ENCODE measurements at regions not wholly inside any gene's neighbourhood (a gene's known extent, or its start where the extent isn't known, plus 50 kb on each side); places are given as distances from the start of the nearest gene placed in this dataset.

GRCh38 chr17:73819440-73820395 lies 175.5 kb upstream of the SDK2 start:
- DNase-seq, result no peak

- DNase-seq, result no peak
These were observed 176.6 kb upstream of the SDK2 start for GRCh38 chr17:73820686-73821448.

- no peak for DNase-seq
These were observed 177.4 kb upstream of the SDK2 start for GRCh38 chr17:73821665-73822064.

GRCh38 chr17:73822371-73822770 lies 178.1 kb upstream of the SDK2 start:
- no peak for DNase-seq

- DNase-seq, result no peak
These were observed 179.4 kb upstream of the SDK2 start for GRCh38 chr17:73823684-73824083.

GRCh38 chr17:73824321-73824720 lies 180.1 kb upstream of the SDK2 start:
- no peak for DNase-seq

- no peak for DNase-seq
These were observed 182.1 kb upstream of the SDK2 start for GRCh38 chr17:73826181-73826871.

GRCh38 chr17:73826872-73827228 lies 182.6 kb upstream of the SDK2 start:
- no peak for DNase-seq

- no peak for DNase-seq
These were observed 183.5 kb upstream of the SDK2 start for GRCh38 chr17:73827627-73828291.

- DNase-seq, result no peak
These were observed 185.5 kb upstream of the SDK2 start for GRCh38 chr17:73829676-73830280.

- no peak for DNase-seq
These were observed 187.5 kb upstream of the SDK2 start for GRCh38 chr17:73831699-73832098.

GRCh38 chr17:73833775-73834488 lies 189.7 kb upstream of the SDK2 start:
- DNase-seq, result no peak

GRCh38 chr17:73834684-73835343 lies 190.6 kb upstream of the SDK2 start:
- no peak for DNase-seq

- DNase-seq, result no peak
These were observed 191.4 kb upstream of the SDK2 start for GRCh38 chr17:73835605-73836004.

- DNase-seq, result no peak
These were observed 194.6 kb upstream of the SDK2 start for GRCh38 chr17:73838815-73839214.

- DNase-seq, result no peak
These were observed 196.6 kb upstream of the SDK2 start for GRCh38 chr17:73840829-73841228.

- no peak for DNase-seq
These were observed 197.3 kb upstream of the SDK2 start for GRCh38 chr17:73841431-73842060.

GRCh38 chr17:73847952-73848351 lies 203.7 kb upstream of the SDK2 start:
- DNase-seq, result no peak

GRCh38 chr17:73850426-73850825 lies 206.2 kb upstream of the SDK2 start:
- DNase-seq, result no peak

GRCh38 chr17:73851091-73851490 lies 206.8 kb upstream of the SDK2 start:
- no peak for DNase-seq

- DNase-seq, result no peak
These were observed 207.7 kb upstream of the SDK2 start for GRCh38 chr17:73851921-73852320.

Data from stimulated activated CD4-positive, alpha-beta T cell treated with anti-CD3 and anti-CD28 coated beads, Interleukin-1b, Interleukin-23, amount 100 ng/mL, for 48 hours (primary cell).